ENCODE measurements at regions not wholly inside any gene's neighbourhood (a gene's known extent, or its start where the extent isn't known, plus 50 kb on each side); places are given as distances from the start of the nearest gene placed in this dataset.

DNA sequence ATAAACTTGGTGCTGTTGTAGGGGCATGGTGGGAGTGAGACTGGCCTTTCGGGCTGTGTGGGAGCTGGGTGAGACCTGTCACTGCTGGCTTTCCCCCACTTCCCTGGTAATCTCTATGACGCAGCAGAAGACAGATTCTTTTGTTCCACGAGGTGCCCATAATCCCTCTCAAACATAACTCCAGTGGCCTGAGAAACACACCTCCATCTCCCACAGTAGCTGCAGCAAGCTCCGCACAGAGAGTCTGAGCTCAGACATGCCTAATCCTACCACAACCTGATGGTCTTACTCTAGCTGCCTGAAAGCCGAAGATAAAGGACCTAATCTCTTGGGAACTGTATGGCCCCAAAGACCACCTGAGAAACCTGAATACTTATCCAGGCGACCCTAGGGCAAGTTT lies 225.6 kb upstream of the CRBN start:
- TF ChIP-seq, protein P1, sequence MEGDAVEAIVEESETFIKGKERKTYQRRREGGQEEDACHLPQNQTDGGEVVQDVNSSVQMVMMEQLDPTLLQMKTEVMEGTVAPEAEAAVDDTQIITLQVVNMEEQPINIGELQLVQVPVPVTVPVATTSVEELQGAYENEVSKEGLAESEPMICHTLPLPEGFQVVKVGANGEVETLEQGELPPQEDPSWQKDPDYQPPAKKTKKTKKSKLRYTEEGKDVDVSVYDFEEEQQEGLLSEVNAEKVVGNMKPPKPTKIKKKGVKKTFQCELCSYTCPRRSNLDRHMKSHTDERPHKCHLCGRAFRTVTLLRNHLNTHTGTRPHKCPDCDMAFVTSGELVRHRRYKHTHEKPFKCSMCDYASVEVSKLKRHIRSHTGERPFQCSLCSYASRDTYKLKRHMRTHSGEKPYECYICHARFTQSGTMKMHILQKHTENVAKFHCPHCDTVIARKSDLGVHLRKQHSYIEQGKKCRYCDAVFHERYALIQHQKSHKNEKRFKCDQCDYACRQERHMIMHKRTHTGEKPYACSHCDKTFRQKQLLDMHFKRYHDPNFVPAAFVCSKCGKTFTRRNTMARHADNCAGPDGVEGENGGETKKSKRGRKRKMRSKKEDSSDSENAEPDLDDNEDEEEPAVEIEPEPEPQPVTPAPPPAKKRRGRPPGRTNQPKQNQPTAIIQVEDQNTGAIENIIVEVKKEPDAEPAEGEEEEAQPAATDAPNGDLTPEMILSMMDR (IDR thresholded peaks at IDR 0.05): no peak
- TF ChIP-seq POLR2A (IDR thresholded peaks at IDR 0.05): no peak

Data from uterus (tissue), 2 donors.